ENCODE measurements at regions not wholly inside any gene's neighbourhood (a gene's known extent, or its start where the extent isn't known, plus 50 kb on each side); places are given as distances from the start of the nearest gene placed in this dataset.

DNA sequence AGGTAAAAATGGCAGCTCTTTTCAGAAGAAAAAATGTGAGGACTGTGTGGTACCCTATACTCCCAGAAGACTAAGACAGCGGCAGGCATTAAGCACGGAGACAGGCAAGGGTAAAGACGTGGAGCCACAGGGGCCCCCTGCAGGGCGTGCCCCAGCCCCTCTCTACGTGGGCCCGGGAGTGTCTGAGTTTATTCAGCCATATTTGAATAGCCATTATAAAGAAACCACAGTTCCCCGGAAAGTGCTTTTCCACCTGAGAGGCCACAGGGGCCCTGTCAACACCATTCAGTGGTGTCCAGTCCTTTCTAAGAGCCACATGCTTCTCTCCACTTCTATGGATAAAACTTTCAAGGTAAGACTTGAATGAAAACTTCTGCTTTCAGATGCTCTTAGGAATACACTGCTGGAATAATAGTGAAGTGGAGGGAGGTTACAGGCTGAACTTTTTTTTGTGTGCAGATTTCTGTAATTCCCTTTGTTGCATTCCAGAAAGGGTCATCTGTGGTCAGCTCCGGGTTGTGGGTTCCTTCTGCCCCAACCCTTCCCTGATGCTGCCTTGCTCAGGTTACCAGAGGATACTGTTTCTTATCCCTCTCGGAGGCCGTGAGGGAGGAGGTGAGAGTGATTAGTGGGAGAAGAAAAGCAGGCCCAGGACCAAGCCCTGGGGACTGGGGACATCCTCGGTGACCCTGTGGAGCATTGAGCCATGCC lies 58.4 kb downstream of the SLC25A47 start:
- no peak for DNase-seq (ENCODE audit: low spot score)

DNA sequence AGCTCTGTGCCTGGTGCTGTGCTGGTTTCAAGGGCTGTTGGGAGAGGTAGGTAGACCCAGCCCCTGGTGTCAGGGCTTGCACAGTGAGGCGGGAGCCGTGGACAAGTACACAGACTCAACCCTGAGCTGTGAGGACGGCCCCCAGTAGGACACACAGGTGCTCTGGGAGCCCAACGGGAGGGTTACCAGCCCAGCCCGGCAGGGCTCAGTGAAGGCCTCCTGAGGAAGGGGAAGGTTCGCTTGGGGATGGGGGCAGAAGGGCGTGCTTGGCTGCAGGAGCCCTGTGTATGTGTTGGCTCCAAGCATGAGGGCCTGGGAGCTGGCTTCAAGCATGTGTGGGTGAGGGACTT lies 58.9 kb downstream of the SLC25A47 start:
- no peak for DNase-seq (ENCODE audit: low spot score)

DNA sequence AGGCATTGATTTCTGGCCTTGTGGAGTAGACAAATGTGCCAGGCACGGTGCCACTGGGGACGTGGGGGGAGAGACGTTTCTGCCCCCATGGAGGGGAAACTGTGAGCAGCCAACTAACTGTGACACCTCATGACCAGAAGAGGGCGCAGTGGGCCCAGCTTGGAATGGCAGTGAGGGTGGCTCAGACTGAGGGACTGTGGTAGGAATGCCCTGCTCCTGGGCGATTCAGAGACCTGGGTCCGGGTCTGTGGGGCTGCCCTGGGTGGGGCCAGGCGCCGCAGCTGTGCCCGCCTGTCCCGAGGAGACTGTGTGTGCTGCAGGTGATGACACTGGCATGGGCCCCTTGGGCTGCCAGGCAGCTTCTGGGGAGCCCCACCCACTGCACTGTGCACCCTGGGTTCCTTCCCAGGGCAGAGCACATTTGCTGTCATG lies 60.6 kb downstream of the SLC25A47 start:
- peak; percentile 66 for DNase-seq (ENCODE audit: low spot score)

DNA sequence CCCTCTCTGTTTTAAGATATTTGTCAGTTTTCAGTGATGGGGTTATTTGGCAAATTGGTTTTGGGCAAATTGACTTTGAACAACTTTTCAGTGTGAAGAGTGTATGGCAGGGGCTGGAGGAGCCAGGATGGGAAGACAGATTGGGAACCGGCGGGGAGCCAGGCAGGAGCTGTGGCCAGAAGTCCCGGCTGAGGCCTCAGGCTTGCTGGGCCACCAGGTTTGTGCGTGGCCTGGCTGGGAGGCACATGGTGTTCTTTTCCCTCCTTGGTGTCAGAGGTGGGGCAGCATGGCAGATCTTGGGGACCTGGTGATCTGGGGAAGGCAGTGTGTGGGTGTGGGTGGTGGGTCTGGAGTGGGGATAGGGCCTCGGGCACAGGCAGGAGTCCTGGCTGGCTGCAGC lies 61.1 kb downstream of the SLC25A47 start:
- DNase-seq (ENCODE audit: low spot score), result no peak

DNA sequence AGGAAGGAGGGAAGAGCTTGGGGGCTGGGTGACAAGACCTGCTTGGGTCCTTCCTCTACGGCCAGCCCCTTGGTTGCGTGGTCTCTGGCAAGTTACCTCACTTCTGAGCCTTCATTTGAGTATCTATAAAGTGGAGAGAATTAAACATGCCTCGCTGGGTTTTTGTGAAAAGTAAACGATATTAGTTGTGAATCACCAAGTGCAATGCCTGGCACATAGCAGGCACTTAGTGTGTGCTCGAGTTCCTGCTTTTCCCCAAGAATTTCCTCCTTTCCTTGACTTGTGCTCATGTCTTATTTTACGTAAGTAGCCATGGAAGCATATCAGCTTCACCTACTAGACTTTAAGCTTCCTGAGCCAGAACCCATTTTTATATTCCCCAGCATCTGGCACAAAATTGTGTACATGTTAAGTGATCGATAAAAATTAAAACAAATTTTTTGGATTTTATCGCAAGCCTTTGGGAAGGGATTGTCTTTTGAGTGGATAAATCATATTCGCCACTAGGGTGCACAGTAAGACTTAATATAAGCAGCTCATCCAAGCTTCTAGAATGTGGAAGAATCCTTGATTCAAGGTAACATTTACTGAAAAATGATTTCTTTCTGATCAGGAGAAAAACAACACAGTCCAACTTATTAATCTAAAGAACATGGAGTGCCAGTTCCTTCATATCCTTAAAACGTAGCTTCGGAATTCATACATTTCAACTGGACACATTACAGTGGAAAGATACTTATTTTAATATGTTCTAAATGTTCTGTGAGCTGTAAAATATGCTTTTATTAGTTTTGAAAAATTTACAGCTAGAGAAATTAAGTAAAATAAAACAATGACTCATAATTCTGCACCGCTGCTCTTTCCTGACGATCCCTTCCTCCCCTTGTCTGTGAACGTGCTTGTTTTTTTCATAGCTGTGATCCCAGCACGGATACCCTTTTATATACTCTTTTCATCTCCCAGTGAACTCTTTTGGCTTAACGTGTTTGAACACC lies 62.0 kb downstream of the SLC25A47 start:
- DNase-seq (ENCODE audit: low spot score), result no peak

DNA sequence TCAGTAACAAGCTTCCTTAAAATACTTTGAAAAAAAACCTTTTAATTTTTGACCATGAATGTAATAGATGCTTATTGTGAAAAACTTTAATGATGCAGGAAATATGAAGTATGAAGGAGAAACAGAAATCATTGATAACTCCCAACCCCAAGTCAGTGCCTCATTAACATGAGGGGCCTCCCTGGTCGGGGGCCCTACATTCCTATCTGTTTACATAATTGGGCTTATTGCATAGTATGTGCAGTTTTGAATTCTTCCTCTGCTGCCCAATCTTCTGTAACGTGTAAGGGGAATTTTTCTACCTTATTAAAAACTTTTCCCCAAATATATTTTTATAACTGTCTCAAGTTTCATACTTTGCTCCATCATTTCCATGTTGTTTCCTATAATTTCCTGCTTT lies 63.0 kb downstream of the SLC25A47 start:
- no peak for DNase-seq (ENCODE audit: low spot score)

DNA sequence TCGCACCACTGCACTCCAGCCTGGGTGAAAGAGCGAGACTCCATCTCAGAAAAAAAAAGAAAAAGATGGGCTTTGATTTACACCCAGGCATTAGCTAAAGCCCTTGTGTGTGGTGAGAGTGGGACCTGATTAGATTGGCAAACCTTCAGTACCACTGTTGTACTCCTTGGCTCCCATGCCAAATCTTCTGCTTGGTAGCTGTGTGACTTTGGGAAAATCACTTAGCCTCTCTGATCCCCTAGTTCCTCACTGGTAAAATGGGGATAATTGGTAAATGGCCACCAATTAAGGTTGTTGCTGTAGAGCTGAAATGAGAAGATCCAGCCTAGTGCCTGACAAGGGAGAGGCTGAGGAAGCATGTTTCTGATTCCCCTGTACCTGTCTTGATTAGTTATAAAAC lies 63.7 kb downstream of the SLC25A47 start:
- no peak for DNase-seq (ENCODE audit: low spot score)

DNA sequence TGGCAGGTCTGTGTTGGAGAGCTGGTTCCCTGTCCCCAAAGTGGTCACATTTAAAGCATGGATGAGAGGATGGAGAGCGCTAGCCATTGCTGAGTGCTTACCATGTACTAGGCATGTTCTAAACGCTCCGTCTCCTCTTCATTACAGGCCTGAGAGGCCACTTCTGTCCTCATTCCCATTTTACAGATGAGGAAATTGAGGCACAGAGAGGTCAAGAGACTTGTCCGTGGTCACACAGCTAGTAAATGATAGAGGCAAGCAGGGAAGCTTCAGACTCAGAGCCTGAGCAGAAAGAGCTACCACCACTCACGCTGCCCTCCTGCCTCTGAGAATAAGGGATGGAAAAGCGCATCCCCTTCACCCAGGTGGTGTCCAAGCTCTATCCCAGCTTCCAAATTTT lies 64.3 kb downstream of the SLC25A47 start:
- DNase-seq (ENCODE audit: low spot score), result no peak

DNA sequence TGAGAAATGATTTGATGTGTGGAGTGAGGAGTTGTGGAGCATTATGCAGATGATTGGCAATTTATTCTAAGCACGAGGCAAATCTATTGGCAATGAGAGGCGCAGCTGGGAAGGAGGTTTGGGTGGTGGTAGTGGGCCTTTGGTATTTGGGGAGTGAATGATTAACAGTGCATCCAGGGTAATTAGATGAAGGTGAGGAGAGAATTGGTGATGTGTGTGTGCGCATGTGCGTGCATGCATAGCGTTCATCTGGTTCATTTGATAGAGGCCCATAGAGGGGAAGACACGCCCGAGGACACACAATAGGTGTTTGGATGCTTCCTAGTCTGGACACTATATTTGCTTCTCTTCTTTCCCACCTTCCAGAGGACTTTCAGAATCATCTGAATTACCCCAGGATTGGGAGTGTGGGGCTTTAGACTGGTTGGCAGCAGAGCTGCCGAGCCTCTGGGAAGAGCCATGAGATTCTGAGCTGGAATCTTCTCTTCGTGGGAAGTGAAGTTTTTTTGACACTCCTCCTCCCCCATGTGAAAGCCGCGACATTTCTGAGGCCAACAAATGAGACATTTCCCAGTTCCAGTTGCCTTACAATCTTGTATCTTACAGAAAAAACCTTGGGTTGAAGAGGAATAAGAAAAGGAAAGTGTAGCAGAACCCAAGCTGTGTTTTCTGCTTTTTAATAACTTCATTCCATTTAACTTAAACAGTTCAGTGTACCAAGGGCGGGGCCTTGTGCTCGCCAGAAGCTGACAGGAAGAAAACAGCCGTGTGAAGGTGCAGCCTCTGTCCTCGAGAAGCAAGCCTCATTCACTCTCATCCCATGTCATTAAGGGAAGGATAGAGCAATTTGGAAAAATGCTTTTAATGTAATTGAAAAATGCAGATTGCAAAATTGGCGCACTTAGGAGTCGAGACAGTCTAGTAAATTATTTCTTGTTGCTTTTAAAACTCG lies 65.2 kb downstream of the SLC25A47 start:
- no peak for DNase-seq (ENCODE audit: low spot score)

DNA sequence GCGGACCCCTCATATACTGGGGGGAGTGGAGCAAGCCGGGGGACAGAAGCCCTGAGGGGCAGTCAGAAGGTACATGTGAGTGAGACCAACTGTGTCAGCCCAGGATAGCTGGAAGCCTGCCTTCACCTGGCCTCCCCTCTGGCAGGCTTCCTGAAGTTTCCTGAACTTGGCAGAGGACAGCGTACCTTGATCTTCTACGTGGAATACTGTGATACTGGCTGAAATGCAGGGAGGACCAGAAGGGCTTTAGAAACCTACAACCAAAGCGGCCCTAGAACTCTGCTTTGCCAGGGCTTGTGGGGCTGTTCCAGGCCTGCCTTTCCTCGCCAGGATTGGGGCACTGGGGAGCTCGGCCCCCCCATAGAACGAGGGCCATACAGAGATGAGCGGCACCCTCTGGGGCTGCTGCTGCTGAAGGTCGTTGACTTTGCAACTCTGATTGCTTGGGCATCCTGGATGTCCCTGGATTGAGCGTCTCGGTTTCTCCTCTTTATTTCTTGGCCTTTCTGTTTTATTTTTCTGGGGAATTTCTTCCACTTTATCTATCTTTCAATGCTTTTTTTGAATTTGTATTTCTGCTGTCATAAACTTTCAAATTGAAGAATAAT lies 66.5 kb downstream of the SLC25A47 start:
- no peak for DNase-seq (ENCODE audit: low spot score)

DNA sequence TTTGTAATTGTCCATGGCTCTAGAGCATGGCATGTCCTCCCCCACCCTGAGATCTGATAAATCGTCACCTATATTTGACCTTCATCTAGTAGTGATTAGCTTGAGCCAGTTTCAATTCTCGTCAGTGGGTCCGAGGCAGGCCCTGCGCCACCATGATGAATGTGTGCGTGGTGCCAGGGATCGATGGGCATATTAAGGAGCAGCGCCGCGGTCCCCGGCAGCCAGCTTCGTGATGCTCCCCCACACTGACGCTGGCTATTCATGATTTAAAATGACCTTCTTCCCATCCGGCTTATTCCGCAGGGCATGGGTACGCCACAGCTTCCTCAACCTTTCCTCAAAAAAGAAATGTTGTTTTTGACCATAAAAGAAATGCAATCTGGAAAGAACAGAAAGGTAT lies 68.0 kb downstream of the SLC25A47 start:
- no peak for DNase-seq (ENCODE audit: low spot score)

DNA sequence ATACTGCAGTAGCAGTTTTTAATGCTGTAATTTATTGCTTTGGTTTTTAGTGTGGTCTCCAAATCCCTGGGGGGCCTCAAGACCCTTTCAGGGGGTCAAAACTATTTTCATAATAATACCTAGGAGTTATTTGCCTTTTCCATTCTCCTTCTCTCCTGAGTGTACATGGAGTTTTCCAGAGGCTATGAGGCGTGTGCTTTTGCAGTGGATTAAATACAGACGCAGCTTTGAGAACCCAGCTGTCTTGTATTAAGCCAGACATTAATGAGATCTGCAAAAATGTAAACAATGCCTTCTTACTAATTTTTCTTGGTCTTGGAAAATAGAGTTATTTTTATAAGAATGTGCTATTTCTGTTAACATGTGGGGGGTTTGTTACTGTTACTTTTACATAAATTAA lies 68.6 kb downstream of the SLC25A47 start:
- no peak for DNase-seq (ENCODE audit: low spot score)

DNA sequence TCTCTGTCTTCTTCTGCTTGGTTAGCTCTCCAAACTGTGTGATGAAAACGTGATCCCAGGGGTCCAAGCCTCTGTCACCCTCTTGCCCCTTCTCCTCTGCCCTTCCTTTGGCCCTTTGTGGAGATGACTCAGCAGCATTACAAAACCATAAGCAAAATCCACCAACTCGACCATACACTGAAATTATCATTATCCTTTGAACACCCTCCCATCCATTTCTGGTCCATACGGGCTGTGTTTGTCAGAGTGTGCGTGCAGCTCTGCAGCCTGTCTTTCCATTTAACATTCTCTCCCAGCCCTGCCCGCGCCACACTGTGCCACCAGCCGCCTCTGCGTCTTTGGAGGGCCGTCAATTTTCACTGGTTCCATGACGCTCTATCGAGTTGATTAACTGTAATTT lies 69.2 kb downstream of the SLC25A47 start:
- no peak for DNase-seq (ENCODE audit: low spot score)

DNA sequence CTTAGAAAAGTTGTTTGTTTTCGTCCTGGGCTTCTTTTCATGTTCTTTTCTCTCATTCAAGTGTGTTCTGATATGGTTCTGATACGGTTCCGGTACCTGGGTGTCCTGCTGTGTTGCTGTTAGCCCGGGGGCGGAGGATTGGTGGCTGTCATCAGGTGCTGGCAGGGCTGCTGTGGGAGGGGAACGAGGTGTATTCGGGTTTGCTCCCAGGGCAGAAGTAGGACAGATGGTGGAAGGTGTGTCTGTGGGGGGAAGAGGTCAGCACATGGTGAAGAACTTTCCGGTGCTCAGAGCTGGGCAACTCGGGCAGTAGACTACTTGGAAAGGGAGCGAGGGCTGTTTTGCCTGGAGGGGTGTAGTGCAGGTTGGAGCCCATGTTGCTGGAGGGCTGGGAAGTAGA lies 70.2 kb downstream of the SLC25A47 start:
- DNase-seq (ENCODE audit: low spot score), result no peak

DNA sequence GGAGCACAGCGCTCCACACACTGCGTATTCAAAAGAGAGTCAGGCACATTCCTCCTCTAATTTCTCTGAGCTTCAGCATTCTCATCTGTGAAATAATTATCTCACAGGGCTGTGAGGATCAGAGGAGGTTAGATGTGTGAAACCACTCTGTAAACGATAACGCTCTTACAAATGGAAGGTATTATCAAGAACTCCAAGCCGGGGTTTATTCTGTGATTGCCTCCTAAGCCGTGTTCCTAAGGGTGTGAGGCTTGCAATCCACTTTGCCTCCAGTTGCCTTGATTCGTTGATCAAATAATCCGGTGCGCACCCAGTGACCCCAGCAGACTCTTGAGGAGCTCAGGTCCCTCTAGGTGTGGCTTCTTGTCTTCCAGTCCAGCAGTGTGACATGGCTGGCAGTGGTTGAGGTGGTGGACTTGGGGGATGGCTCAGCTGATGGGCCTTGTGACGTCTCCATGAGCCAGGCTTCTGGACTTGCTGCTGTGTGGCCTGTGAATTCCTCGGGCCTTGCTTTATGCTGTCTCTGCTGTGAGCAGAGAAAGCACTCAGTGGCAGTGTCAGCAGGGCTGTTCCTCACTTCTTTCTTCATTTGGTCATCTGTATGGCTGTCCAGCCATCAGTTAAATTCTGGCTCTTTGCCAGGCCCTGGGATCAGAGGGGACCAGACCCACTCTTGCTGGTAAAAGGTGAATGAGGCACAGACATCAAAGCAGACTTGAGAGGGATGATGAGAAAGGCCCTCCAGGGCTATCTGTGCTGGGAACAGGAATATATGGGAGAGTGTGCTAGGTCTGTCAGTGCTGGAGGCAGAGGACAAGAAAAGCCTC lies 71.0 kb downstream of the SLC25A47 start:
- no peak for DNase-seq (ENCODE audit: low spot score)

DNA sequence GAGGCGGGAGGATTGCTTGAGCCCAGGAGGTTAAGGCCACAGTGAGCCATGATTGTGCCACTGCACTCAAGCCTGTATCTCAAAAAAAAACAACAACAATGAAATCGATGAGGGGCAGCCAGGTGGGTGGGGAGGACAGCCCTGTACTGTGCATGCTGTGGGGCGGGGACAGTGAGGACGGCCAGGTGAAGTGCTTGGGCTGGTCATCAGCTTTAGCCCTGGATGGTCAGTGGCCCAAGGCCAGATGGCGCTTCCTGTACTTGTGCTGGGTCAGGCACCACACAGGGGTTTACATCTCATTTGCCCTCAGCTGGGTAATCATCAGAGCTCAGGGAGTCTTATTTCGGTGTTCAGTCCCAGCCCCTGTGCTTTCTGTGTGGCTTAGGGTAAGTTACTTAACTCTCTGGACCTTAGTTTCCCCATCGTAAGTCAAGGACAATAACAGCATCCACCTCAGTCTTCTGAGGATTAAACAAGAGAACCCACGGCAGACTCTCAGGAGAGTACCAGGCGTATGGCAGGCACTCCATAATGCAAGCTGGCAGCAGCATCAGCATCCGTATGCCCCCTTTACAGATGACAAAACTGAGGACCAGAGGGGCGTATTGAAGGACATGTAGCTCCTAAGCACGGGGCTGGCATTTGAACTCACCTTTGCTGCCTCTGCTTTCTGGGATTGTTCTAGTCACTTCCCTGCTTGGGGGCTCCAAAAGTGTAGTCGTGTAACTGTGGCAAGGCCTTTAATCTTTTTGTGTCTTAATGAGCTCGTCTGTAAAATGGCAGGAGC lies 71.9 kb downstream of the SLC25A47 start:
- DNase-seq (ENCODE audit: low spot score), result no peak

DNA sequence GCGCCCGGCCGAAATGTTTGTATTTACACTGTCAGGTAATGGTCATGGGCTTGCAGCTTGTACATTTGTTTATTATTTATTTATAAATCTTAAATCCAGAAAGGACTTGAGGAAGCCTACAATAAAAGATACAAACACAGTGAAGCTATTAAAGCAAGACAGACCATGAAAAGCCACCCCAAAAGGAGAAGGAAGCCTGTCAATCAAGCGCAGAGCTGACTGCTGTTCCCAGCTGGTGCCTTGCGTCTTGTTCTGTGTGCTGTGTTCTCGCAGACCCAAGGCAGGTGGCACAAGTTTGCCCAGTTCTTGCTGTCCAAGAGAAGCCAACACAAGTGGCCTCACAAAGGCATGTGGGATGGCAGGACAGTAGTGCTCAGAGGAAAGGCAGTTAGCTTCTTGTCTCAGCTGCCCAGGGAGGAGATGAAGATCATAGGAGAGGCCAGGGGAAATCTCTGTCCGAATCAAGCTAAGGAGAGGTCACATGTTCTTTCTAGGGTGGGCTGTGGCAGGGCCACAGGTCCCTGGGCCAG lies 73.2 kb downstream of the SLC25A47 start:
- no peak for DNase-seq (ENCODE audit: low spot score)

DNA sequence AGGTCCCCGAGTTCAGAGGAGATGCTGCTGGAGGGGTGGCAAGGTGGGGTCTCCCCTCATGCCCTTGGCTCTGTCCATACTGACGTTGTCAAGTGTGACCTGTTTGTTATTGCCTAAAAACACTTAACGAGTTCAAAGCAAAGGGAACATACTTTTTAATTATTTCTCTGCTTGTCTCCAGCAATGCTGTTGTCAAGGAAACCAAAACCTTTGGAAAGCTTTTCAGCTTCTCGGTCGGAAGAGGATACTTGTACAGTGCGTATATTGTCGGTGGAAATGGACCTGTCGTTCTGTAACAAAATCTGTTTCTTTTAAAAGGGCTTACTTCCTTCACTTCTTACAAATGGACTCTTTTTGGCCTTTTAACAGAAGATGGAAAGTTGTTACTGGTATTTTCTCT lies 73.9 kb downstream of the SLC25A47 start:
- DNase-seq (ENCODE audit: low spot score), result no peak

DNA sequence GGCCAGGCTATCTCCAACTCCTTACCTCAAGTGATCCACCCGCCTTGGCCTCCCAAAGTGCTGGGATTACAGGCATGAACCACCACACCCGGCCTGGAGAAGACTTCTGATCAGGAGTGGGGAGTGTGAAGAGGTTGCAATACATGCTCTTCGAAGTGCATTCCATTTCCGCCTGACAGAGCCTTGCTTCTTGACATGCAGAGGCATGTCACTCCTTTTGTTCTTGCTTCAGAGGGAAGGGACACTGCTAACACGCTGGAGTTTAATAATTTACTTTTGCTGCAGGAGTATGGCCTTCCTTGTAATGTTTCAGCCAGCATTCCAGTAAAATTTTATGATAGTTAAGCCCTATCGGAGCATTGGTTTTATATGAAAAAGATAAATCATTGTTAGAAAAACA lies 74.9 kb downstream of the SLC25A47 start:
- DNase-seq (ENCODE audit: low spot score), result no peak

Data from hematopoietic multipotent progenitor cell treated with erythropoietin and hydrocortisone succinate and interleukin-3 and kit ligand, for 15 days (in vitro differentiated cells).